IMR-90 (cell line): ENCODE measurements at regions not wholly inside any gene's neighbourhood (a gene's known extent, or its start where the extent isn't known, plus 50 kb on each side); places are given as distances from the start of the nearest gene placed in this dataset.

ENCODE experiments used
- ATAC-seq: fragments of 200-7000 bp; cut with Tn5 transposase; 2 replicates; pipeline ENCODE4 v1.9.1; 2020; ENCODE audit warnings: low read depth, mild to moderate bottlenecking, moderate library complexity
- BruUV-seq: library from RNA; stranded (reverse); fragments of 400-500 nt; replicated peaks from 2 replicates; lab custom pipeline; 2021; lab: Mats Ljungman, UMichigan
- CTCF ChIA-PET: fragments of 300-600 bp; formaldehyde crosslinking; extraction: SDS; loops from one replicate; lab custom pipeline; 2021; ENCODE audit warnings: antibody characterized with exemption; lab: Yijun Ruan, JAX
- POLR2A ChIA-PET: fragments of 300-600 bp; sonication (Branson Sonifier 250); formaldehyde crosslinking; loops from one replicate; lab custom pipeline; 2022; ENCODE audit warnings: antibody characterized with exemption; ENCODE audit not compliant: unreplicated experiment; lab: Charles Lee
- DNase-seq: peaks from one replicate; pipeline ENCODE4 v3.0.0; 2013
- H2AFZ ChIP-seq: replicated peaks from 2 replicates; pipeline ENCODE3; 2013; ENCODE audit warnings: low read length, mild to moderate bottlenecking; ENCODE audit not compliant: poor library complexity
- H2AK5ac ChIP-seq: 2 replicates; pipeline ENCODE4 v1.6.1; 2013; ENCODE audit warnings: low read depth, low read length, inconsistent platforms
- H2AK9ac ChIP-seq: replicated peaks from 2 replicates; pipeline ENCODE3; 2013; ENCODE audit warnings: mild to moderate bottlenecking, low read depth, low read length, moderate library complexity; ENCODE audit not compliant: poor library complexity
- H2BK120ac ChIP-seq: 2 replicates; pipeline ENCODE4 v1.6.1; 2013; ENCODE audit warnings: low read depth, low read length, inconsistent platforms
- H2BK15ac ChIP-seq: 3 replicates; pipeline ENCODE4 v1.6.1; 2013; ENCODE audit warnings: low read depth, low read length, inconsistent platforms
- H2BK20ac ChIP-seq: 2 replicates; pipeline ENCODE4 v1.6.1; 2013; ENCODE audit warnings: low read depth, mild to moderate bottlenecking, inconsistent platforms, low read length, moderate library complexity
- H2BK5ac ChIP-seq: 2 replicates; pipeline ENCODE4 v1.6.1; 2013; ENCODE audit warnings: mild to moderate bottlenecking, low read depth, low read length, inconsistent platforms; ENCODE audit not compliant: poor library complexity, severe bottlenecking
- H3K14ac ChIP-seq: replicated peaks from 2 replicates; pipeline ENCODE4 v1.6.1; 2013; ENCODE audit warnings: low read depth, low read length, inconsistent platforms
- H3K18ac ChIP-seq: 2 replicates; pipeline ENCODE4 v1.6.1; 2013; ENCODE audit warnings: low read depth, low read length, control low read depth
- H3K23ac ChIP-seq: 2 replicates; pipeline ENCODE4 v1.6.1; 2013; ENCODE audit warnings: low read depth, low read length, inconsistent platforms
- H3K27ac ChIP-seq: 2 replicates; pipeline ENCODE4 v1.5.1; 2013; ENCODE audit warnings: mild to moderate bottlenecking, control low read depth, low read length; ENCODE audit not compliant: insufficient read depth
- H3K27me3 ChIP-seq: 2 replicates; pipeline ENCODE4 v1.6.1; 2013; ENCODE audit warnings: low read length; ENCODE audit not compliant: control insufficient read depth, insufficient read depth
- H3K36me3 ChIP-seq: 2 replicates; pipeline ENCODE4 v1.6.1; 2013; ENCODE audit warnings: low read length, mixed read lengths; ENCODE audit not compliant: control insufficient read depth, insufficient read depth
- H3K4ac ChIP-seq: 2 replicates; pipeline ENCODE4 v1.6.1; 2013; ENCODE audit warnings: low read depth, low read length, inconsistent platforms
- H3K4me1 ChIP-seq: 2 replicates; pipeline ENCODE4 v1.6.1; 2013; ENCODE audit warnings: low read length, mixed read lengths; ENCODE audit not compliant: control insufficient read depth, insufficient read depth
- H3K4me2 ChIP-seq: 2 replicates; pipeline ENCODE4 v1.6.1; 2013; ENCODE audit warnings: low read depth, mild to moderate bottlenecking, control low read depth, low read length, moderate library complexity
- H3K4me3 ChIP-seq: 2 replicates; pipeline ENCODE4 v1.5.1; 2013; ENCODE audit warnings: low read depth, mild to moderate bottlenecking, control low read depth, low read length, moderate library complexity; ENCODE audit not compliant: insufficient read depth
- H3K56ac ChIP-seq: 2 replicates; pipeline ENCODE4 v1.6.1; 2013; ENCODE audit warnings: low read length, inconsistent platforms; ENCODE audit not compliant: insufficient read depth; ENCODE audit errors: extremely low read depth
- H3K79me1 ChIP-seq, 2 experiments: 2 replicates each; pipeline ENCODE4 v1.6.1; 2013; ENCODE audit warnings: low read length in 2 of 2, inconsistent platforms in 1 of 2, low read depth in 1 of 2
- H3K9ac ChIP-seq: 2 replicates; pipeline ENCODE4 v1.6.1; 2013; ENCODE audit warnings: low read depth, low read length, control low read depth
- H3K9me1 ChIP-seq: 2 replicates; pipeline ENCODE4 v1.6.1; 2013; ENCODE audit warnings: low read length, inconsistent platforms; ENCODE audit not compliant: insufficient read depth
- H3K9me3 ChIP-seq: 2 replicates; pipeline ENCODE4 v1.6.1; 2013; ENCODE audit warnings: low read length; ENCODE audit not compliant: control insufficient read depth, insufficient read depth
- H4K20me1 ChIP-seq: 2 replicates; pipeline ENCODE4 v1.6.1; 2013; ENCODE audit warnings: low read length, inconsistent platforms; ENCODE audit not compliant: insufficient read depth
- H4K5ac ChIP-seq: 2 replicates; pipeline ENCODE4 v1.6.1; 2013; ENCODE audit warnings: mild to moderate bottlenecking, low read depth, low read length, control low read depth
- H4K8ac ChIP-seq, 2 experiments: 2 replicates each; pipeline ENCODE4 v1.6.1; 2013; ENCODE audit warnings: low read depth in 2 of 2, low read length in 2 of 2, control low read depth in 1 of 2, inconsistent platforms in 1 of 2
- H4K91ac ChIP-seq: 2 replicates; pipeline ENCODE4 v1.6.1; 2013; ENCODE audit warnings: low read depth, low read length, inconsistent platforms; ENCODE audit not compliant: insufficient read depth
- FOS ChIP-seq: fragments of 150-350 bp; IDR thresholded peaks from 2 replicates; pipeline ENCODE4 v1.6.1; 2016; ENCODE audit warnings: low read depth, low read length
- MXI1 ChIP-seq: IDR thresholded peaks from 2 replicates; pipeline ENCODE4 v1.6.1; 2012; ENCODE audit warnings: low read depth, mild to moderate bottlenecking, low read length, moderate library complexity, borderline replicate concordance
- NFE2L2 ChIP-seq: fragments of 150-350 bp; IDR thresholded peaks from 2 replicates; pipeline ENCODE4 v1.6.1; 2016; ENCODE audit warnings: low read depth, mild to moderate bottlenecking, low read length
- POLR2A ChIP-seq: IDR thresholded peaks from 2 replicates; pipeline ENCODE4 v1.6.1; 2012; ENCODE audit warnings: mild to moderate bottlenecking, low read depth, low read length
- WGBS, 2 experiments: methylation state at CpG; one replicate each; pipeline versions ENCODE4 v1.1.5 to v1.1.7; 2013; ENCODE audit warnings: missing lambda C conversion rate in 2 of 2; ENCODE audit not compliant: insufficient read length in 1 of 2; ENCODE audit errors: extremely low coverage in 2 of 2; 5-methylcytosine and 5-hydroxymethylcytosine counted together
- dilution Hi-C: fragments of 300-500 bp; cut with HindIII; formaldehyde crosslinking; loops from one replicate; pipeline ENCODE4 v1.14.3; 2018; ENCODE audit warnings: low sequenced_read_pairs; ENCODE audit not compliant: unreplicated experiment
- in situ Hi-C: fragments of 300-500 bp; cut with MboI; formaldehyde crosslinking; loops from 3 replicates; pipeline ENCODE4 v1.14.3; 2019; ENCODE audit warnings: low sequenced_read_pairs, inconsistent platforms, mixed read lengths
- intact Hi-C: fragments of 100-400 bp; cut with micrococcal nuclease; formaldehyde crosslinking; loops from 2 replicates; pipeline ENCODE4 v1.10.0; 2022

GRCh38 chr3:77945320-77945719 lies 905.4 kb downstream of the ROBO2 start:
- H3K4me3 ChIP-seq, result no peak overlapping the region
- no peak for ATAC-seq
- no peak overlapping the region for H2BK120ac ChIP-seq
- no peaks in the 10 kb centered on the region for H3K9me3 ChIP-seq
- H3K27me3 ChIP-seq, result no peaks in the 10 kb centered on the region
- BruUV-seq, result no TSS peak
- H2BK15ac ChIP-seq, result no peak overlapping the region
- dilution Hi-C loops, result no loop called here
- H3K4me2 ChIP-seq, result no peak overlapping the region
- no CpG with 5 or more reads among the region's 3 CpGs for WGBS, 2 experiments
- no peak overlapping the region for H4K5ac ChIP-seq
- no peak overlapping the region for H3K27ac ChIP-seq
- ChIA-PET CTCF (no interaction called here), POLR2A (no interaction called here)
- no peak for DNase-seq
- H3K4me1 ChIP-seq, result no peaks in the 10 kb centered on the region
- no peaks in the 10 kb centered on the region for H3K79me1 ChIP-seq
- H3K4ac ChIP-seq, result no peak overlapping the region
- no peak overlapping the region for H2BK5ac ChIP-seq
- no peaks in the 10 kb centered on the region for H3K9me1 ChIP-seq
- H3K14ac ChIP-seq, result no peak overlapping the region
- no peak overlapping the region for H2AFZ ChIP-seq
- no peak overlapping the region for H2AK9ac ChIP-seq
- no peak for TF ChIP-seq POLR2A
- TF ChIP-seq MXI1, result no peak
- no peak for TF ChIP-seq FOS
- no peak for TF ChIP-seq NFE2L2
- H4K91ac ChIP-seq, result no peak overlapping the region
- H3K36me3 ChIP-seq, result no peaks in the 10 kb centered on the region
- H3K56ac ChIP-seq, result no peak overlapping the region
- no peak overlapping the region for H4K8ac ChIP-seq
- intact Hi-C loops, result no loop called here
- no peak overlapping the region for H3K18ac ChIP-seq
- in situ Hi-C loops, result no loop called here
- H4K20me1 ChIP-seq, result no peaks in the 10 kb centered on the region
- H2AK5ac ChIP-seq, result no peak overlapping the region
- no peak overlapping the region for H2BK20ac ChIP-seq
- no peak overlapping the region for H3K9ac ChIP-seq
- H3K23ac ChIP-seq, result no peak overlapping the region
